Brain microvascular endothelial cell (primary cell): ENCODE measurements at regions not wholly inside any gene's neighbourhood (a gene's known extent, or its start where the extent isn't known, plus 50 kb on each side); places are given as distances from the start of the nearest gene placed in this dataset.

ENCODE experiments used
- DNase-seq: peaks from one replicate; pipeline ENCODE4 v3.0.0-alpha.2; 2020
- H3K27ac ChIP-seq: fragments of 250-450 bp; sonication (Bioruptor Pico); 2 replicates; pipeline ENCODE4 v1.5.1; 2020; ENCODE audit warnings: mild to moderate bottlenecking, moderate library complexity
- H3K27me3 ChIP-seq: fragments of 250-450 bp; sonication (Bioruptor Pico); replicated peaks from 2 replicates; pipeline ENCODE4 v1.5.1; 2020; ENCODE audit warnings: mild to moderate bottlenecking
- H3K36me3 ChIP-seq: fragments of 250-450 bp; sonication (Bioruptor Pico); replicated peaks from 2 replicates; pipeline ENCODE4 v1.5.1; 2020; ENCODE audit warnings: mild to moderate bottlenecking
- H3K4me3 ChIP-seq: 2 replicates; pipeline ENCODE4 v1.5.1; 2011; ENCODE audit warnings: low read depth, mild to moderate bottlenecking, control low read depth, low read length, moderate library complexity
- CTCF ChIP-seq: IDR thresholded peaks from 2 replicates; pipeline ENCODE4 v1.5.1; 2011; ENCODE audit warnings: low read depth, mild to moderate bottlenecking, moderate library complexity, low read length, control low read depth, inconsistent platforms; ENCODE audit errors: missing control alignments
- in situ Hi-C: cut with HindIII; loops from 2 replicates; pipeline ENCODE4 v1.10.0; 2017; ENCODE audit warnings: low sequenced_read_pairs, low pct_ligation_motif_present

GRCh38 chr2:221915926-221916325, 343.8 kb upstream of the EPHA4 start:
- no peaks in the 10 kb centered on the region for H3K27me3 ChIP-seq
- no peak overlapping the region for H3K4me3 ChIP-seq
- no peaks in the 10 kb centered on the region for H3K36me3 ChIP-seq
- in situ Hi-C loops, result no loop called here
- DNase-seq, result no peak
- no peak overlapping the region for H3K27ac ChIP-seq
- TF ChIP-seq CTCF, result no peak

GRCh38 chr2:221914334-221914880, 342.3 kb upstream of the EPHA4 start:
- no peak overlapping the region for H3K27ac ChIP-seq
- no peaks in the 10 kb centered on the region for H3K36me3 ChIP-seq
- H3K4me3 ChIP-seq, result no peak overlapping the region
- no peak for TF ChIP-seq CTCF
- DNase-seq, result no peak
- no peaks in the 10 kb centered on the region for H3K27me3 ChIP-seq
- in situ Hi-C loops, result no loop called here

- Histone ChIP-seq H3K36me3 (no peaks in the 10 kb centered on the region), H3K27ac (no peak overlapping the region), H3K27me3 (no peaks in the 10 kb centered on the region), H3K4me3 (no peak overlapping the region)
- in situ Hi-C loops, result no loop called here
- no peak for TF ChIP-seq CTCF
- no peak for DNase-seq
Observed at GRCh38 chr2:221911890-221912289, 339.8 kb upstream of the EPHA4 start.

- Histone ChIP-seq H3K4me3 (no peak overlapping the region), H3K27me3 (no peaks in the 10 kb centered on the region), H3K27ac (no peak overlapping the region), H3K36me3 (no peaks in the 10 kb centered on the region)
- DNase-seq, result no peak
- no peak for TF ChIP-seq CTCF
- in situ Hi-C loops, result no loop called here
Observed at GRCh38 chr2:221911321-221911720, 339.2 kb upstream of the EPHA4 start.

GRCh38 chr2:221908518-221908917, 336.4 kb upstream of the EPHA4 start:
- in situ Hi-C loops, result no loop called here
- Histone ChIP-seq H3K4me3 (no peak overlapping the region), H3K36me3 (no peaks in the 10 kb centered on the region), H3K27me3 (no peaks in the 10 kb centered on the region), H3K27ac (no peak overlapping the region)
- DNase-seq, result no peak
- TF ChIP-seq CTCF, result no peak

GRCh38 chr2:221897718-221898117, 325.6 kb upstream of the EPHA4 start:
- no peak for TF ChIP-seq CTCF
- Histone ChIP-seq H3K4me3 (no peak overlapping the region), H3K36me3 (no peaks in the 10 kb centered on the region), H3K27ac (no peak overlapping the region), H3K27me3 (no peaks in the 10 kb centered on the region)
- DNase-seq, result no peak
- in situ Hi-C loops, result no loop called here
